GM23338 (cell line): ENCODE measurements at regions not wholly inside any gene's neighbourhood (a gene's known extent, or its start where the extent isn't known, plus 50 kb on each side); places are given as distances from the start of the nearest gene placed in this dataset.

Experiments
- ATAC-seq: fragments of 200-7000 bp; cut with Tn5 transposase; 3 replicates; pipeline ENCODE4 v1.9.1; 2020
- DNase-seq: peaks from one replicate; pipeline ENCODE4 v3.0.0-alpha.2; 2015; ENCODE audit warnings: low spot score
- H2AFZ ChIP-seq: fragments of 200-600 bp; sonication (generic); 2 replicates; pipeline ENCODE4 v1.8.0; 2016; ENCODE audit warnings: antibody characterized with exemption, mild to moderate bottlenecking, moderate library complexity
- H3F3A ChIP-seq: fragments of 200-600 bp; sonication (generic); replicated peaks from 2 replicates; pipeline ENCODE4 v1.8.0; 2017; ENCODE audit warnings: antibody characterized with exemption, mixed run types, low read depth
- H3K27ac ChIP-seq: fragments of 200-600 bp; sonication (generic); 2 replicates; pipeline ENCODE4 v1.6.1; 2016; ENCODE audit warnings: low read depth
- H3K27me3 ChIP-seq: fragments of 200-600 bp; sonication (generic); 2 replicates; pipeline ENCODE4 v1.8.0; 2016; ENCODE audit warnings: mild to moderate bottlenecking, mixed run types, moderate library complexity; ENCODE audit not compliant: insufficient read depth
- H3K36me3 ChIP-seq: fragments of 200-600 bp; sonication (generic); 2 replicates; pipeline ENCODE4 v1.8.0; 2016; ENCODE audit warnings: mild to moderate bottlenecking; ENCODE audit not compliant: insufficient read depth
- H3K4me1 ChIP-seq: fragments of 200-600 bp; sonication (generic); 2 replicates; pipeline ENCODE4 v1.8.0; 2016; ENCODE audit warnings: mild to moderate bottlenecking, moderate library complexity; ENCODE audit not compliant: insufficient read depth
- H3K4me2 ChIP-seq: fragments of 200-600 bp; sonication (generic); 2 replicates; pipeline ENCODE4 v1.7.1; 2017; ENCODE audit warnings: mixed run types
- H3K4me3 ChIP-seq: fragments of 200-600 bp; sonication (generic); 2 replicates; pipeline ENCODE4 v1.6.1; 2016; ENCODE audit warnings: mixed run types
- H3K79me2 ChIP-seq: fragments of 200-600 bp; sonication (generic); replicated peaks from 2 replicates; pipeline ENCODE4 v1.8.0; 2017; ENCODE audit warnings: mild to moderate bottlenecking; ENCODE audit not compliant: insufficient read depth
- H3K9me2 ChIP-seq: fragments of 200-600 bp; sonication (generic); 2 replicates; pipeline ENCODE4 v1.8.0; 2017; ENCODE audit not compliant: insufficient read depth
- H4K20me1 ChIP-seq: fragments of 200-600 bp; sonication (generic); replicated peaks from 2 replicates; pipeline ENCODE4 v1.8.0; 2017; ENCODE audit warnings: mild to moderate bottlenecking; ENCODE audit not compliant: insufficient read depth
- H3K27ac Mint-ChIP-seq: 2 replicates; pipeline ENCODE4 v1.8.0; 2020; ENCODE audit warnings: inconsistent platforms, mild to moderate bottlenecking, moderate library complexity, mixed read lengths
- H3K27me3 Mint-ChIP-seq: 3 replicates; pipeline ENCODE4 v1.8.0; 2022; ENCODE audit warnings: low read depth, mild to moderate bottlenecking, moderate library complexity, mixed read lengths, inconsistent platforms; ENCODE audit not compliant: insufficient read depth, poor library complexity
- H3K36me3 Mint-ChIP-seq: 3 replicates; pipeline ENCODE4 v1.8.0; 2021; ENCODE audit warnings: low read depth, mild to moderate bottlenecking, inconsistent platforms, moderate library complexity, mixed read lengths
- H3K4me1 Mint-ChIP-seq: 3 replicates; pipeline ENCODE4 v1.8.0; 2020; ENCODE audit warnings: mild to moderate bottlenecking, inconsistent platforms, mixed read lengths
- H3K4me3 Mint-ChIP-seq: 3 replicates; pipeline ENCODE4 v1.8.0; 2021; ENCODE audit warnings: moderate library complexity, mild to moderate bottlenecking, inconsistent platforms, mixed read lengths
- H3K9me3 Mint-ChIP-seq: 3 replicates; pipeline ENCODE4 v1.8.0; 2020; ENCODE audit warnings: moderate library complexity, mild to moderate bottlenecking, inconsistent platforms, mixed read lengths
- EZH2 ChIP-seq: fragments of 200-600 bp; sonication (generic); IDR thresholded peaks from one replicate; pipeline ENCODE4 v1.8.0; 2017; ENCODE audit warnings: antibody characterized with exemption, mild to moderate bottlenecking, low read depth; ENCODE audit not compliant: unreplicated experiment
- STAT1 ChIP-seq: IDR thresholded peaks from one replicate; pipeline ENCODE4 v1.6.1; 2016; ENCODE audit warnings: antibody characterized with exemption; ENCODE audit not compliant: unreplicated experiment
- ZNF331 ChIP-seq: fragments of 250-450 bp; sonication (Bioruptor Pico); IDR thresholded peaks from 2 replicates; pipeline ENCODE4 v1.5.0; 2020; ENCODE audit warnings: low read depth, mild to moderate bottlenecking, moderate library complexity
- TF ChIP-seq, protein P1 (sequence below): fragments of 250-450 bp; sonication (Bioruptor Pico); IDR thresholded peaks from 2 replicates; pipeline ENCODE4 v1.5.0; 2020; ENCODE audit warnings: mild to moderate bottlenecking, moderate library complexity
- TF ChIP-seq, protein P2 (sequence below), 2 experiments: fragments of 200-600 bp in 1 of 2; sonication (generic) in 1 of 2; conservative IDR thresholded peaks; 2 replicates each; pipeline versions ENCODE4 v1.5.1 to v1.6.1; 2016 to 2017; ENCODE audit warnings: antibody characterized with exemption in 2 of 2, low read depth in 2 of 2, mild to moderate bottlenecking in 2 of 2, moderate library complexity in 1 of 2
- TF ChIP-seq, protein P3 (sequence below): IDR thresholded peaks from one replicate; pipeline ENCODE4 v1.6.1; 2018; ENCODE audit warnings: antibody characterized with exemption; ENCODE audit not compliant: unreplicated experiment
- TF ChIP-seq, protein P4 (sequence below): IDR thresholded peaks from 2 replicates; pipeline ENCODE4 v1.6.1; 2016; ENCODE audit warnings: antibody characterized with exemption

DNA sequence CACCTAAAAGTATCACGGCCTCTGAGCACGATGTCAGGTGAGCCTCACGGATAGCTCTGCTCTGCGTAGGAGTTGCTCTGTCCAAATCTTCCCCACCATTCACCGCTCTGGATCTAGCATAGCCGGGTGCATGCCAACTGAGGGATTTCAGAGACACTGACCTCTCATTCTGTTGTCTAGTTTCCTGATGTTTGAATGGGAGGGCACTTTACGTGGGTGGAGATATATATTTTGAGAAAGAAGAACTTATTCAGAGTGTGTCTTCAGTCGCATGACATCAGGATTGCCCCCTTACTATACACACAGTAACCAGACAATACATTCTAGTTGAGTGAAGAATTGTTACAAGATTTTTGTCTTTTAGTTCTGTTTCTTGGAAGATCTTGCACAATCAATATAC is 96.5 kb upstream of the CITED2 start (continued):
- TF ChIP-seq, protein P1, sequence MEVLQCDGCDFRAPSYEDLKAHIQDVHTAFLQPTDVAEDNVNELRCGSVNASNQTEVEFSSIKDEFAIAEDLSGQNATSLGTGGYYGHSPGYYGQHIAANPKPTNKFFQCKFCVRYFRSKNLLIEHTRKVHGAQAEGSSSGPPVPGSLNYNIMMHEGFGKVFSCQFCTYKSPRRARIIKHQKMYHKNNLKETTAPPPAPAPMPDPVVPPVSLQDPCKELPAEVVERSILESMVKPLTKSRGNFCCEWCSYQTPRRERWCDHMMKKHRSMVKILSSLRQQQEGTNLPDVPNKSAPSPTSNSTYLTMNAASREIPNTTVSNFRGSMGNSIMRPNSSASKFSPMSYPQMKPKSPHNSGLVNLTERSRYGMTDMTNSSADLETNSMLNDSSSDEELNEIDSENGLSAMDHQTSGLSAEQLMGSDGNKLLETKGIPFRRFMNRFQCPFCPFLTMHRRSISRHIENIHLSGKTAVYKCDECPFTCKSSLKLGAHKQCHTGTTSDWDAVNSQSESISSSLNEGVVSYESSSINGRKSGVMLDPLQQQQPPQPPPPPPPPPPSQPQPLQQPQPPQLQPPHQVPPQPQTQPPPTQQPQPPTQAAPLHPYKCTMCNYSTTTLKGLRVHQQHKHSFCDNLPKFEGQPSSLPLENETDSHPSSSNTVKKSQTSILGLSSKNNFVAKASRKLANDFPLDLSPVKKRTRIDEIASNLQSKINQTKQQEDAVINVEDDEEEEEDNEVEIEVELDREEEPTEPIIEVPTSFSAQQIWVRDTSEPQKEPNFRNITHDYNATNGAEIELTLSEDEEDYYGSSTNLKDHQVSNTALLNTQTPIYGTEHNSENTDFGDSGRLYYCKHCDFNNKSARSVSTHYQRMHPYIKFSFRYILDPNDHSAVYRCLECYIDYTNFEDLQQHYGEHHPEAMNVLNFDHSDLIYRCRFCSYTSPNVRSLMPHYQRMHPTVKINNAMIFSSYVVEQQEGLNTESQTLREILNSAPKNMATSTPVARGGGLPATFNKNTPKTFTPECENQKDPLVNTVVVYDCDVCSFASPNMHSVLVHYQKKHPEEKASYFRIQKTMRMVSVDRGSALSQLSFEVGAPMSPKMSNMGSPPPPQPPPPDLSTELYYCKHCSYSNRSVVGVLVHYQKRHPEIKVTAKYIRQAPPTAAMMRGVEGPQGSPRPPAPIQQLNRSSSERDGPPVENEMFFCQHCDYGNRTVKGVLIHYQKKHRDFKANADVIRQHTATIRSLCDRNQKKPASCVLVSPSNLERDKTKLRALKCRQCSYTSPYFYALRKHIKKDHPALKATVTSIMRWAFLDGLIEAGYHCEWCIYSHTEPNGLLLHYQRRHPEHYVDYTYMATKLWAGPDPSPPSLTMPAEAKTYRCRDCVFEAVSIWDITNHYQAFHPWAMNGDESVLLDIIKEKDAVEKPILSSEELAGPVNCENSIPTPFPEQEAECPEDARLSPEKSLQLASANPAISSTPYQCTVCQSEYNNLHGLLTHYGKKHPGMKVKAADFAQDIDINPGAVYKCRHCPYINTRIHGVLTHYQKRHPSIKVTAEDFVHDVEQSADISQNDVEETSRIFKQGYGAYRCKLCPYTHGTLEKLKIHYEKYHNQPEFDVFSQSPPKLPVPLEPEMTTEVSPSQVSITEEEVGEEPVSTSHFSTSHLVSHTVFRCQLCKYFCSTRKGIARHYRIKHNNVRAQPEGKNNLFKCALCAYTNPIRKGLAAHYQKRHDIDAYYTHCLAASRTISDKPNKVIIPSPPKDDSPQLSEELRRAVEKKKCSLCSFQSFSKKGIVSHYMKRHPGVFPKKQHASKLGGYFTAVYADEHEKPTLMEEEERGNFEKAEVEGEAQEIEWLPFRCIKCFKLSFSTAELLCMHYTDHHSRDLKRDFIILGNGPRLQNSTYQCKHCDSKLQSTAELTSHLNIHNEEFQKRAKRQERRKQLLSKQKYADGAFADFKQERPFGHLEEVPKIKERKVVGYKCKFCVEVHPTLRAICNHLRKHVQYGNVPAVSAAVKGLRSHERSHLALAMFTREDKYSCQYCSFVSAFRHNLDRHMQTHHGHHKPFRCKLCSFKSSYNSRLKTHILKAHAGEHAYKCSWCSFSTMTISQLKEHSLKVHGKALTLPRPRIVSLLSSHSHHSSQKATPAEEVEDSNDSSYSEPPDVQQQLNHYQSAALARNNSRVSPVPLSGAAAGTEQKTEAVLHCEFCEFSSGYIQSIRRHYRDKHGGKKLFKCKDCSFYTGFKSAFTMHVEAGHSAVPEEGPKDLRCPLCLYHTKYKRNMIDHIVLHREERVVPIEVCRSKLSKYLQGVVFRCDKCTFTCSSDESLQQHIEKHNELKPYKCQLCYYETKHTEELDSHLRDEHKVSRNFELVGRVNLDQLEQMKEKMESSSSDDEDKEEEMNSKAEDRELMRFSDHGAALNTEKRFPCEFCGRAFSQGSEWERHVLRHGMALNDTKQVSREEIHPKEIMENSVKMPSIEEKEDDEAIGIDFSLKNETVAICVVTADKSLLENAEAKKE (CRISPR knock-in tag) = no peak
- TF ChIP-seq, protein P2, sequence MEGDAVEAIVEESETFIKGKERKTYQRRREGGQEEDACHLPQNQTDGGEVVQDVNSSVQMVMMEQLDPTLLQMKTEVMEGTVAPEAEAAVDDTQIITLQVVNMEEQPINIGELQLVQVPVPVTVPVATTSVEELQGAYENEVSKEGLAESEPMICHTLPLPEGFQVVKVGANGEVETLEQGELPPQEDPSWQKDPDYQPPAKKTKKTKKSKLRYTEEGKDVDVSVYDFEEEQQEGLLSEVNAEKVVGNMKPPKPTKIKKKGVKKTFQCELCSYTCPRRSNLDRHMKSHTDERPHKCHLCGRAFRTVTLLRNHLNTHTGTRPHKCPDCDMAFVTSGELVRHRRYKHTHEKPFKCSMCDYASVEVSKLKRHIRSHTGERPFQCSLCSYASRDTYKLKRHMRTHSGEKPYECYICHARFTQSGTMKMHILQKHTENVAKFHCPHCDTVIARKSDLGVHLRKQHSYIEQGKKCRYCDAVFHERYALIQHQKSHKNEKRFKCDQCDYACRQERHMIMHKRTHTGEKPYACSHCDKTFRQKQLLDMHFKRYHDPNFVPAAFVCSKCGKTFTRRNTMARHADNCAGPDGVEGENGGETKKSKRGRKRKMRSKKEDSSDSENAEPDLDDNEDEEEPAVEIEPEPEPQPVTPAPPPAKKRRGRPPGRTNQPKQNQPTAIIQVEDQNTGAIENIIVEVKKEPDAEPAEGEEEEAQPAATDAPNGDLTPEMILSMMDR (conservative IDR thresholded peaks at IDR 0.05; ENCODE audit: low read depth in 2 of 2) = no peak
- TF ChIP-seq STAT1 = no peak
- TF ChIP-seq EZH2 = no peak

DNA sequence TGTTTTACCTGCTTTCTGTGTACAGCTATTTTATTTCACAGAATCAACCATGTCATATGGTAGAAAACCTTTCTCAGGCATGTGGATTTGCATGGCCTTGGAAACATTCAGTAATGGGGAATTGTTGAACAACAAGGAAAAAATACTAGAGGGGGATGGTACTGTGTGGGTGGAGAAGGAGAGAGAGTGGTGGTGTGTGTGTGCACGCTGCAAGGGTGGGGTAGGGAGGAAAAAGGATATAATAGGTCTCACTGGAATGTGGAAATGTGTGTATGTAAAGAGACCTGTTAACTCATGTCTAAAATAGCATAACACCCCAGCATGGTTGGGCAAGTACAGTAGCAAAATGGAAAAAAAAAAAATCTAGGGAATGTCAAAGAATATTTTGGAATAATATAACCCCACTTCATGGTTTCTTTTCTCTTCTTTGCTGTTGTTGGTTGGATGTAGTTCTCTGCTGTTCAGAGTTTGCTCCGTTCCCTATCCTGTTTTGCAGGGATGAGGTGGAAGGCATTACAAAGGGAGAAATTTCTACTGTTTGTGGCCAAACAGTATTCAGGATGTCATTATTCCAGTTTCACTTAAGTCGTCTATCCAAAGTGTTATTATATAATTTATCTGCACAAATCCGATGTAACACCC is 93.9 kb upstream of the CITED2 start:
- H3K27me3 ChIP-seq = no peaks in the 10 kb centered on the region
- H4K20me1 ChIP-seq = no peaks in the 10 kb centered on the region
- H3K36me3 ChIP-seq = no peaks in the 10 kb centered on the region
- peaks cover 23% of the 10 kb centered on the region for H3K4me1 Mint-ChIP-seq
- H3K36me3 Mint-ChIP-seq = no peaks in the 10 kb centered on the region
- H2AFZ ChIP-seq = peak overlapping the region; percentile 57; the same call in 1 of the 2 replicates
- no peak overlapping the region for H3K27ac Mint-ChIP-seq
- H3K27me3 Mint-ChIP-seq = peaks cover 2% of the 10 kb centered on the region
- peaks cover 10% of the 10 kb centered on the region for H3K4me1 ChIP-seq
- no peak overlapping the region for H3K4me3 Mint-ChIP-seq
- no peak overlapping the region for H3K4me3 ChIP-seq
- no peak for ATAC-seq
- no peak overlapping the region for H3K4me2 ChIP-seq
- no peaks in the 10 kb centered on the region for H3K9me3 Mint-ChIP-seq
- 0 out of 2 replicates have a peak overlapping the region, but pooled peaks have one; percentile 29 for H3K27ac ChIP-seq
- H3K79me2 ChIP-seq = no peaks in the 10 kb centered on the region
- no peak for DNase-seq
- H3F3A ChIP-seq = no peaks in the 10 kb centered on the region
- H3K9me2 ChIP-seq = no peaks in the 10 kb centered on the region
- TF ChIP-seq, protein P3, sequence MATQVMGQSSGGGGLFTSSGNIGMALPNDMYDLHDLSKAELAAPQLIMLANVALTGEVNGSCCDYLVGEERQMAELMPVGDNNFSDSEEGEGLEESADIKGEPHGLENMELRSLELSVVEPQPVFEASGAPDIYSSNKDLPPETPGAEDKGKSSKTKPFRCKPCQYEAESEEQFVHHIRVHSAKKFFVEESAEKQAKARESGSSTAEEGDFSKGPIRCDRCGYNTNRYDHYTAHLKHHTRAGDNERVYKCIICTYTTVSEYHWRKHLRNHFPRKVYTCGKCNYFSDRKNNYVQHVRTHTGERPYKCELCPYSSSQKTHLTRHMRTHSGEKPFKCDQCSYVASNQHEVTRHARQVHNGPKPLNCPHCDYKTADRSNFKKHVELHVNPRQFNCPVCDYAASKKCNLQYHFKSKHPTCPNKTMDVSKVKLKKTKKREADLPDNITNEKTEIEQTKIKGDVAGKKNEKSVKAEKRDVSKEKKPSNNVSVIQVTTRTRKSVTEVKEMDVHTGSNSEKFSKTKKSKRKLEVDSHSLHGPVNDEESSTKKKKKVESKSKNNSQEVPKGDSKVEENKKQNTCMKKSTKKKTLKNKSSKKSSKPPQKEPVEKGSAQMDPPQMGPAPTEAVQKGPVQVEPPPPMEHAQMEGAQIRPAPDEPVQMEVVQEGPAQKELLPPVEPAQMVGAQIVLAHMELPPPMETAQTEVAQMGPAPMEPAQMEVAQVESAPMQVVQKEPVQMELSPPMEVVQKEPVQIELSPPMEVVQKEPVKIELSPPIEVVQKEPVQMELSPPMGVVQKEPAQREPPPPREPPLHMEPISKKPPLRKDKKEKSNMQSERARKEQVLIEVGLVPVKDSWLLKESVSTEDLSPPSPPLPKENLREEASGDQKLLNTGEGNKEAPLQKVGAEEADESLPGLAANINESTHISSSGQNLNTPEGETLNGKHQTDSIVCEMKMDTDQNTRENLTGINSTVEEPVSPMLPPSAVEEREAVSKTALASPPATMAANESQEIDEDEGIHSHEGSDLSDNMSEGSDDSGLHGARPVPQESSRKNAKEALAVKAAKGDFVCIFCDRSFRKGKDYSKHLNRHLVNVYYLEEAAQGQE = no peak
- TF ChIP-seq ZNF331 (CRISPR knock-in tag) (no peak), EZH2 (no peak)
- TF ChIP-seq, protein P4, sequence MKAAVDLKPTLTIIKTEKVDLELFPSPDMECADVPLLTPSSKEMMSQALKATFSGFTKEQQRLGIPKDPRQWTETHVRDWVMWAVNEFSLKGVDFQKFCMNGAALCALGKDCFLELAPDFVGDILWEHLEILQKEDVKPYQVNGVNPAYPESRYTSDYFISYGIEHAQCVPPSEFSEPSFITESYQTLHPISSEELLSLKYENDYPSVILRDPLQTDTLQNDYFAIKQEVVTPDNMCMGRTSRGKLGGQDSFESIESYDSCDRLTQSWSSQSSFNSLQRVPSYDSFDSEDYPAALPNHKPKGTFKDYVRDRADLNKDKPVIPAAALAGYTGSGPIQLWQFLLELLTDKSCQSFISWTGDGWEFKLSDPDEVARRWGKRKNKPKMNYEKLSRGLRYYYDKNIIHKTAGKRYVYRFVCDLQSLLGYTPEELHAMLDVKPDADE = no peak
